ENCODE measurements at regions not wholly inside any gene's neighbourhood (a gene's known extent, or its start where the extent isn't known, plus 50 kb on each side); places are given as distances from the start of the nearest gene placed in this dataset.

- no TSS peak for BruUV-seq (replicated peaks)
- no peak for ATAC-seq
- DNase-seq (ENCODE audit: extremely low read depth in 1 of 4, low spot score in 3 of 4): no peak
- peak; percentile 52 for TF ChIP-seq TFE3 (CRISPR knock-in tag; IDR thresholded peaks at IDR 0.05)
- TF ChIP-seq ZFPM2 (CRISPR knock-in tag; IDR thresholded peaks at IDR 0.05): no peak
- WGBS (ENCODE audit: insufficient coverage, low coverage, missing lambda C conversion rate): 0% methylated on average over 2 of the region's 2 CpGs
- Histone ChIP-seq H3K27ac (ENCODE audit: extremely low read depth, low read depth, low read length) (no peak overlapping the region), H2AFZ (ENCODE audit: low read depth, low read length) (no peak overlapping the region), H3K4me3 (no peak overlapping the region), H4K20me1 (replicated peaks; ENCODE audit: control insufficient read depth, insufficient read depth, low read length) (no peaks in the 10 kb centered on the region), H3K79me2 (ENCODE audit: control insufficient read depth, insufficient read depth, low read length) (no peaks in the 10 kb centered on the region), H3K9ac (ENCODE audit: insufficient read depth in 1 of 2, low read depth in 2 of 2, low read length in 2 of 2) (no peak overlapping the region), H3K4me1 (replicated peaks in 1 of 2; ENCODE audit: control insufficient read depth in 2 of 2, insufficient read depth in 2 of 2, low read length in 2 of 2) (no peaks in the 10 kb centered on the region), H3K27me3 (ENCODE audit: control insufficient read depth in 2 of 2, insufficient read depth in 2 of 2, low read length in 2 of 2) (peaks cover 4 to 6% of the 10 kb centered on the region in 2 experiments; a peak in 3 of 5 replicates), H3K9me1 (ENCODE audit: control insufficient read depth, insufficient read depth, low read length) (no peaks in the 10 kb centered on the region), H3K4me2 (ENCODE audit: insufficient read depth, low read length) (no peak overlapping the region), H3K9me3 (replicated peaks; ENCODE audit: control insufficient read depth, insufficient read depth, low read depth, low read length) (no peaks in the 10 kb centered on the region), H3K36me3 (ENCODE audit: control insufficient read depth, insufficient read depth, low read length) (no peaks in the 10 kb centered on the region)
- intact Hi-C loops (cut with micrococcal nuclease) (no loop called here), in situ Hi-C loops (cut with MboI) (no loop called here)
- no peak for FAIRE-seq
- CTCF ChIA-PET (ENCODE audit: low intra/inter-chr PET ratio): no interaction called here
- POLR2A ChIA-PET: interaction anchor here (0.6 kb wide), 1 partner anchor 590 kb away, joined by 3 read pairs; no protein-coding TSS in a partner anchor
These were observed 199.9 kb downstream of the ARHGAP12 start for GRCh38 chr10:31728698-31729224.

- intact Hi-C loops (cut with micrococcal nuclease) (no loop called here), in situ Hi-C loops (cut with MboI) (no loop called here)
- CTCF ChIA-PET (ENCODE audit: low intra/inter-chr PET ratio): no interaction called here
- 0% methylated on average over 7 of the region's 7 CpGs for WGBS (ENCODE audit: insufficient coverage, low coverage, missing lambda C conversion rate)
- DNase-seq (ENCODE audit: extremely low read depth in 1 of 4, low spot score in 3 of 4) (no peak), ATAC-seq (no peak), FAIRE-seq (no peak)
- Histone ChIP-seq H2AFZ (ENCODE audit: low read depth, low read length) (no peak overlapping the region), H3K79me2 (ENCODE audit: control insufficient read depth, insufficient read depth, low read length) (no peaks in the 10 kb centered on the region), H3K9me1 (ENCODE audit: control insufficient read depth, insufficient read depth, low read length) (no peaks in the 10 kb centered on the region), H3K4me1 (replicated peaks in 1 of 2; ENCODE audit: control insufficient read depth in 2 of 2, insufficient read depth in 2 of 2, low read length in 2 of 2) (no peaks in the 10 kb centered on the region), H3K4me3 (no peak overlapping the region), H4K20me1 (replicated peaks; ENCODE audit: control insufficient read depth, insufficient read depth, low read length) (no peaks in the 10 kb centered on the region), H3K27me3 (ENCODE audit: control insufficient read depth in 2 of 2, insufficient read depth in 2 of 2, low read length in 2 of 2) (peaks cover 4 to 16% of the 10 kb centered on the region in 2 experiments; a peak in 3 of 5 replicates), H3K36me3 (ENCODE audit: control insufficient read depth, insufficient read depth, low read length) (no peaks in the 10 kb centered on the region), H3K9ac (ENCODE audit: insufficient read depth in 1 of 2, low read depth in 2 of 2, low read length in 2 of 2) (no peak overlapping the region), H3K4me2 (ENCODE audit: insufficient read depth, low read length) (no peak overlapping the region), H3K27ac (ENCODE audit: extremely low read depth, low read depth, low read length) (no peak overlapping the region), H3K9me3 (replicated peaks; ENCODE audit: control insufficient read depth, insufficient read depth, low read depth, low read length) (no peaks in the 10 kb centered on the region)
- no TSS peak for BruUV-seq (replicated peaks)
- POLR2A ChIA-PET: no interaction called here
- no peak for TF ChIP-seq RBFOX2 (IDR thresholded peaks at IDR 0.05; ENCODE audit: low read depth, low read length)
- no peak for TF ChIP-seq DPF2 (IDR thresholded peaks at IDR 0.05)
- no peak for TF ChIP-seq SRSF3 (IDR thresholded peaks at IDR 0.05; ENCODE audit: insufficient read depth, low read length)
- no peak for TF ChIP-seq ZNF280B (CRISPR knock-in tag; IDR thresholded peaks at IDR 0.05)
- no peak for TF ChIP-seq MEF2A (IDR thresholded peaks at IDR 0.05; ENCODE audit: control insufficient read depth, low read depth, low read length)
- no peak for TF ChIP-seq ZNF263 (CRISPR knock-in tag; IDR thresholded peaks at IDR 0.05; ENCODE audit: borderline replicate concordance)
- TF ChIP-seq DNMT1 (IDR thresholded peaks at IDR 0.05): no peak
- no peak for TF ChIP-seq ZNF449 (CRISPR knock-in tag; IDR thresholded peaks at IDR 0.05)
- TF ChIP-seq TAF7 (tag; IDR thresholded peaks at IDR 0.05): no peak
- TF ChIP-seq NR2C2 (CRISPR knock-in tag; IDR thresholded peaks at IDR 0.05): no peak
- TF ChIP-seq NR2C2 (tag; IDR thresholded peaks at IDR 0.05): no peak
These were observed 203.2 kb downstream of the ARHGAP12 start for GRCh38 chr10:31725436-31725835.
